ENCODE measurements at regions not wholly inside any gene's neighbourhood (a gene's known extent, or its start where the extent isn't known, plus 50 kb on each side); places are given as distances from the start of the nearest gene placed in this dataset.

GRCh38 chr3:193782276-193782647, 189.3 kb downstream of the OPA1 start:
- no peak for TF ChIP-seq GATA2 (IDR thresholded peaks at IDR 0.05; ENCODE audit: low read depth, low read length)
- TF ChIP-seq GATA3 (IDR thresholded peaks at IDR 0.05; ENCODE audit: low read depth, low read length), result no peak

All from SH-SY5Y (cell line).